Tibial nerve (tissue), 4 donors: ENCODE measurements at regions not wholly inside any gene's neighbourhood (a gene's known extent, or its start where the extent isn't known, plus 50 kb on each side); places are given as distances from the start of the nearest gene placed in this dataset.

Experiments used
- DNase-seq, 2 donors: peaks; one replicate each; pipeline ENCODE4 v3.0.0-alpha.2; 2019; ENCODE audit warnings: low spot score in 2 of 2
- H3K27ac ChIP-seq, 4 donors: fragments of 200-600 bp; sonication (generic) in 3 of 4; one replicate each; pipeline ENCODE4 v1.5.1; 2017 to 2019; ENCODE audit warnings: mild to moderate bottlenecking in 1 of 4
- H3K27me3 ChIP-seq, 2 donors: fragments of 200-600 bp; sonication (generic) in 1 of 2; one replicate each; pipeline versions ENCODE4 v1.5.1 to v1.6.0; 2017 to 2019
- H3K36me3 ChIP-seq, 3 donors: fragments of 200-600 bp; sonication (generic); one replicate each; pipeline ENCODE4 v1.5.1; 2018 to 2019
- H3K4me1 ChIP-seq, 4 donors: fragments of 200-600 bp; sonication (generic) in 3 of 4; one replicate each; pipeline ENCODE4 v1.5.1; 2017 to 2019
- H3K4me3 ChIP-seq, 4 donors: fragments of 200-600 bp; sonication (generic) in 3 of 4; one replicate each; pipeline ENCODE4 v1.5.1; 2017 to 2019; ENCODE audit warnings: mild to moderate bottlenecking in 1 of 4, moderate library complexity in 1 of 4
- H3K9me3 ChIP-seq, 4 donors: fragments of 200-600 bp; sonication (generic) in 3 of 4; one replicate each; pipeline ENCODE4 v1.5.1; 2017 to 2019
- CTCF ChIP-seq, 5 experiments: fragments of 200-600 bp in 3 of 5; fragments of 450-650 bp in 2 of 5; sonication (generic) in 3 of 5; IDR thresholded peaks; one replicate each; pipeline ENCODE4 v1.5.1; 2016 to 2019; ENCODE audit warnings: antibody characterized with exemption in 5 of 5, mild to moderate bottlenecking in 3 of 5, moderate library complexity in 2 of 5
- EP300 ChIP-seq, 2 donors: sonication (generic); formaldehyde crosslinking; IDR thresholded peaks; one replicate each; pipeline ENCODE4 v1.6.1; 2017; ENCODE audit warnings: antibody characterized with exemption in 2 of 2, mild to moderate bottlenecking in 1 of 2
- POLR2A ChIP-seq, 2 donors: fragments of 450-650 bp; IDR thresholded peaks; one replicate each; pipeline ENCODE4 v1.6.1; 2017; ENCODE audit warnings: antibody characterized with exemption in 2 of 2, mild to moderate bottlenecking in 2 of 2, moderate library complexity in 2 of 2
- whole genome bisulfite sequencing, 2 donors: methylation state at CpG; one replicate each; pipeline ENCODE4 v1.1.5; 2018; 5-methylcytosine and 5-hydroxymethylcytosine counted together

- WGBS, 2 donors: 63 to 83% methylated on average over 1 of the region's 1 CpG
- Histone ChIP-seq H3K27ac (no peak overlapping the region), H3K4me1 (no peaks in the 10 kb centered on the region), H3K27me3 (no peaks in the 10 kb centered on the region), H3K9me3 (peaks cover 0 to 3% (median 0%) of the 10 kb centered on the region in 4 donors), H3K36me3 (no peaks in the 10 kb centered on the region), H3K4me3 (no peak overlapping the region)
- no peak for DNase-seq
- TF ChIP-seq POLR2A (IDR thresholded peaks at IDR 0.05): no peak
- TF ChIP-seq CTCF (IDR thresholded peaks at IDR 0.05): no peak
- no peak for TF ChIP-seq EP300 (IDR thresholded peaks at IDR 0.05)
Observed at GRCh38 chr11:91922846-91923245, 301.8 kb upstream of the FAT3 start.

- Histone ChIP-seq H3K27ac (no peak overlapping the region), H3K4me1 (no peaks in the 10 kb centered on the region), H3K4me3 (no peak overlapping the region), H3K27me3 (no peaks in the 10 kb centered on the region), H3K36me3 (no peaks in the 10 kb centered on the region), H3K9me3 (peaks cover 0 to 3% (median 0%) of the 10 kb centered on the region in 4 donors)
- WGBS, 2 donors: 71 to 91% methylated on average over 1 of the region's 1 CpG
- DNase-seq: no peak
- TF ChIP-seq CTCF (IDR thresholded peaks at IDR 0.05) (no peak), EP300 (IDR thresholded peaks at IDR 0.05) (no peak), POLR2A (IDR thresholded peaks at IDR 0.05) (no peak)
Observed at GRCh38 chr11:91921974-91922373, 302.6 kb upstream of the FAT3 start.

DNA sequence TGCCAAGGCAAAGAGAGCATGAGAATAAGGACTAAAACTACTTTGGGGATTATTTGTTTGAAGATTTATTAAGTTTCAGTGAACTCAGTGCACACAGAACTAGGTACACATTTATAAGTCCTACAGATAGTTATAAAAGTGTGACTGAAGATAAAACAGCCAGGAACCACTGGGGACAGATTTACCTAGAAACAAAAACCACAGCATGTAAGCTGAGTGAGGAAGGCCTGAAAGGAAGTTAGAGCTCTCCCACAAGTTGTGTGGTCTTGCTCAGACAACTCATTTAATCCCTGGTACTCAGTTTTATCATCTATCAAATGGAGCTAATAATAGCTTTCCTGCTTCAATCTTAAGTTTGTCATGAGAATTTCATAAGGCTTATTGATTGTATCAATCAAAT is 311.2 kb upstream of the FAT3 start:
- DNase-seq: no peak
- H3K4me1 ChIP-seq: no peaks in the 10 kb centered on the region
- H3K27ac ChIP-seq: no peak overlapping the region
- no peak overlapping the region for H3K4me3 ChIP-seq
- no peaks in the 10 kb centered on the region for H3K36me3 ChIP-seq
- no peaks in the 10 kb centered on the region for H3K9me3 ChIP-seq
- TF ChIP-seq CTCF (IDR thresholded peaks at IDR 0.05) (no peak), POLR2A (IDR thresholded peaks at IDR 0.05) (no peak), EP300 (IDR thresholded peaks at IDR 0.05) (no peak)
- no peaks in the 10 kb centered on the region for H3K27me3 ChIP-seq

DNA sequence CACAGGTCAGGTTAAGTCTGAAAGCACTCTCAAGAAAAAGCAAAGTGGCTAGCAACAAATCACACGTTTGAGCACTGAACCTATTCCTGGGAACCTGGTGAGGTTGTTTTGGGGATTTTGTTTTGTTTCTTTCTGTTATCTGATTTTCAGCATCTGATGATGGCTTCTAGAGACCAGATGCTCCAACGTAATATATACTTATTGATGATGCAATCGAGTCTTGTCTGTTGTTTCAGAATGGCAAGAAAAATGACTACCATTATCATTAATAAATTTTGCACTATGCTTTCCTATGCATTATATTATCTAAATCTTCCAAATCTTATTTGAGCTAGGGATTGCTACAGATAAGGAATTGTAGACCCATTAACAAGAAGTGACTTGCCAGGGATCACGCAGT is 312.3 kb upstream of the FAT3 start:
- Histone ChIP-seq H3K27me3 (no peaks in the 10 kb centered on the region), H3K9me3 (no peaks in the 10 kb centered on the region), H3K4me3 (no peak overlapping the region), H3K27ac (no peak overlapping the region), H3K4me1 (no peaks in the 10 kb centered on the region), H3K36me3 (no peaks in the 10 kb centered on the region)
- WGBS, 2 donors: 82 to 84% methylated on average over 4 of the region's 4 CpGs
- no peak for DNase-seq
- TF ChIP-seq POLR2A (IDR thresholded peaks at IDR 0.05): no peak
- TF ChIP-seq EP300 (IDR thresholded peaks at IDR 0.05): no peak
- no peak for TF ChIP-seq CTCF (IDR thresholded peaks at IDR 0.05)

- Histone ChIP-seq H3K9me3 (no peaks in the 10 kb centered on the region), H3K4me1 (no peaks in the 10 kb centered on the region), H3K4me3 (no peak overlapping the region), H3K27me3 (no peaks in the 10 kb centered on the region), H3K36me3 (no peaks in the 10 kb centered on the region), H3K27ac (no peak overlapping the region)
- TF ChIP-seq CTCF (IDR thresholded peaks at IDR 0.05) (no peak), POLR2A (IDR thresholded peaks at IDR 0.05) (no peak), EP300 (IDR thresholded peaks at IDR 0.05) (no peak)
- 65 to 69% methylated on average over 9 of the region's 9 CpGs for WGBS, 2 donors
- no peak for DNase-seq
Observed at GRCh38 chr11:91906871-91907624, 317.6 kb upstream of the FAT3 start.
